Neural progenitor cell (in vitro differentiated cells): ENCODE measurements at regions not wholly inside any gene's neighbourhood (a gene's known extent, or its start where the extent isn't known, plus 50 kb on each side); places are given as distances from the start of the nearest gene placed in this dataset.

Experiments
- DNase-seq: peaks from one replicate; pipeline ENCODE4 v3.0.0-alpha.2; 2016; ENCODE audit warnings: low spot score
- H2AFZ ChIP-seq: fragments of 200-600 bp; sonication (generic); replicated peaks from 2 replicates; pipeline ENCODE4 v1.6.1; 2016; ENCODE audit warnings: antibody characterized with exemption
- H3F3A ChIP-seq: fragments of 200-600 bp; sonication (generic); 2 replicates; pipeline ENCODE4 v1.6.1; 2016; ENCODE audit warnings: antibody characterized with exemption, low read depth
- H3K27ac ChIP-seq: fragments of 200-600 bp; sonication (generic); 2 replicates; pipeline ENCODE4 v1.5.1; 2016; ENCODE audit warnings: mild to moderate bottlenecking
- H3K27me3 ChIP-seq: fragments of 200-600 bp; sonication (generic); 2 replicates; pipeline ENCODE4 v1.6.1; 2016; ENCODE audit warnings: mild to moderate bottlenecking, moderate library complexity
- H3K36me3 ChIP-seq: fragments of 200-600 bp; sonication (generic); 2 replicates; pipeline ENCODE4 v1.5.1; 2016
- H3K4me1 ChIP-seq: fragments of 200-600 bp; sonication (generic); 2 replicates; pipeline ENCODE4 v1.6.1; 2016; ENCODE audit warnings: mixed run types
- H3K4me2 ChIP-seq: fragments of 200-600 bp; sonication (generic); 2 replicates; pipeline ENCODE4 v1.6.1; 2016
- H3K4me3 ChIP-seq: fragments of 200-600 bp; sonication (generic); 2 replicates; pipeline ENCODE4 v1.5.1; 2016
- H3K79me2 ChIP-seq: fragments of 200-600 bp; sonication (generic); 2 replicates; pipeline ENCODE4 v1.6.1; 2016; ENCODE audit warnings: low read depth
- H3K9ac ChIP-seq: fragments of 200-600 bp; sonication (generic); 2 replicates; pipeline ENCODE4 v1.6.1; 2016
- H3K9me3 ChIP-seq: fragments of 200-600 bp; sonication (generic); 2 replicates; pipeline ENCODE4 v1.5.1; 2016; ENCODE audit warnings: low read depth
- H4K20me1 ChIP-seq: fragments of 200-600 bp; sonication (generic); 2 replicates; pipeline ENCODE4 v1.6.1; 2016; ENCODE audit warnings: low read depth
- H3K27ac Mint-ChIP-seq: 3 replicates; pipeline ENCODE4 v1.8.0; 2021; ENCODE audit warnings: mixed read lengths
- H3K27me3 Mint-ChIP-seq: 2 replicates; pipeline ENCODE4 v1.8.0; 2022; ENCODE audit warnings: low read depth, mild to moderate bottlenecking, inconsistent platforms, moderate library complexity, mixed read lengths; ENCODE audit not compliant: insufficient read depth
- H3K36me3 Mint-ChIP-seq: 3 replicates; pipeline ENCODE4 v1.8.0; 2021; ENCODE audit warnings: mixed read lengths
- H3K4me1 Mint-ChIP-seq: 3 replicates; pipeline ENCODE4 v1.8.0; 2021; ENCODE audit warnings: mixed read lengths
- H3K4me3 Mint-ChIP-seq: 3 replicates; pipeline ENCODE4 v1.8.0; 2021; ENCODE audit warnings: mild to moderate bottlenecking, moderate library complexity, mixed read lengths
- H3K9me3 Mint-ChIP-seq: 3 replicates; pipeline ENCODE4 v1.8.0; 2020; ENCODE audit warnings: mixed read lengths
- CTCF ChIP-seq: fragments of 200-600 bp; sonication (generic); IDR thresholded peaks from 2 replicates; pipeline ENCODE4 v1.5.1; 2017; ENCODE audit warnings: antibody characterized with exemption, mild to moderate bottlenecking
- EZH2 ChIP-seq: fragments of 200-600 bp; sonication (generic); IDR thresholded peaks from 2 replicates; pipeline ENCODE4 v1.6.1; 2017; ENCODE audit warnings: antibody characterized with exemption, mild to moderate bottlenecking, moderate library complexity
- EZH2phosphoT487 ChIP-seq: fragments of 200-600 bp; sonication (generic); IDR thresholded peaks from 2 replicates; pipeline ENCODE4 v1.6.1; 2017; ENCODE audit warnings: antibody characterized with exemption

DNA sequence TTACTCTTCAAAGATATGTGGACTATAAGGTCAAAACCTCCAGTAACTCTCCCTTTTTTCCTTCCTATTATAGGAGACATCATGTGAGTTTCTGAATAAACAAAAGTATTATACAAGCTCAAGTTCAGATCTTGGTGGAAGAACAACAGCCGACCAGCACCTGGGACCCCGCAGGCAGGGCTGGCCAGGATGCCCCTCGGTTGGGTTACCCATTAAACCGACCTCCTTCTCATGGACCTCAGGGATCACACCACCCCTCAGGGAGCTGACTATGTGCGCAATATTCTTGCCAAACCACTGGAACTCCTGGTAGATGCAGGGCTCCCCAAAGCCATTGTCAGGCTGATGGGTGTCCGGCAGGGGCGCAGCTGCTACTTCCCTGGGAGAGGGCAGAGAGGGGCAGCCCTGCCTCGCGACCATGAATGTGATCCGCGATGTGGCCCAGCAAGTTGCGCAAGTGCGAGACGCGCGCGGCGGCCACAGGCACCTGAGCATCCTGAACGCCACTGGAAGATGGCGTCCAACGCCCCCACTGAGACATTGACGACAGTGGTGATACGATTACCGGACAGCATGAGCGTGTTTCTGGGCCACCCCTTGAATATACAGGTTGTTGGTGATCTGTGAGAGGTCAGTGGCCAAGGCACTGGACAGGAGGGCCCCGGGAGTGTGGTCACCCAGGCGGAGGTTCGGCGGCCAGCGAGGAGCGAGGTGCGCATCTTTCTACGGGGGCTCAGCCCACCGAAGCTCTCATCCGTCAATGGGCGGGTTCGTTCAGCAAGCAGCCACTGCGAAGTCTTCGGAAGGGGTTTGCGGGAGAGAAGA, 161.3 kb downstream of the IPMK start:
- Histone ChIP-seq H2AFZ (no peak overlapping the region), H3K27ac (no peak overlapping the region), H3K79me2 (no peaks in the 10 kb centered on the region), H3F3A (peaks cover 6% of the 10 kb centered on the region), H3K9ac (no peak overlapping the region), H3K4me3 (no peak overlapping the region), H4K20me1 (no peaks in the 10 kb centered on the region), H3K27me3 (no peaks in the 10 kb centered on the region), H3K36me3 (no peaks in the 10 kb centered on the region), H3K4me2 (no peak overlapping the region), H3K9me3 (no peaks in the 10 kb centered on the region), H3K4me1 (peaks cover 7% of the 10 kb centered on the region)
- Mint-ChIP-seq H3K9me3 (peaks cover 6% of the 10 kb centered on the region), H3K36me3 (no peaks in the 10 kb centered on the region), H3K4me1 (no peaks in the 10 kb centered on the region), H3K27me3 (no peaks in the 10 kb centered on the region), H3K4me3 (no peak overlapping the region), H3K27ac (no peak overlapping the region)
- TF ChIP-seq EZH2, result no peak
- TF ChIP-seq CTCF, result no peak
- no peak for TF ChIP-seq EZH2phosphoT487
- no peak for DNase-seq

DNA sequence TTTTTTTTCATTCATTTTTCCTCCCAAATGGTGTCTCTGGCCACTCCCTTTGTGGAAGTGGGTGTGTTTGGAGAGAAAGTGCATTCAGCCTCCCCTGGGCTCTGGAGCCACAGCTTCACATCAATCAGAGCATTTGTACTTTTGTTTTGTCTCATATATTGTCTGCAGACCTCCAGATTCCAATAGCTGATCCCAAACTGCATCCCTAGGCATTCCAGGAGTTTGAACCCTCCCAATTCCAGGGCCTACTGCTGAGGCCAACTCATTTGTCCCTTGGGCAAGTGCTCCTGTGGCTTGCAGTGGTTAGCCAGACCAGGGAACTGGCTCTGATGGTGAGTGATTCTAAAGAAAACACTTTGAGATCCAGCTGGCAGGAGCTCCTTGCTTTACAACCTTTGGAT, 163.3 kb downstream of the IPMK start:
- Histone ChIP-seq H3K27me3 (no peaks in the 10 kb centered on the region), H3K9me3 (no peaks in the 10 kb centered on the region), H3K9ac (no peak overlapping the region), H3K4me2 (peak overlapping the region; percentile 29), H3K79me2 (no peaks in the 10 kb centered on the region), H3K4me3 (no peak overlapping the region), H3K36me3 (no peaks in the 10 kb centered on the region), H3K27ac (peak overlapping the region; percentile 42), H4K20me1 (no peaks in the 10 kb centered on the region), H3F3A (peaks cover 6% of the 10 kb centered on the region), H2AFZ (peak overlapping the region; percentile 36), H3K4me1 (peaks cover 7% of the 10 kb centered on the region)
- Mint-ChIP-seq H3K36me3 (no peaks in the 10 kb centered on the region), H3K4me3 (no peak overlapping the region), H3K27ac (no peak overlapping the region), H3K9me3 (peaks cover 6% of the 10 kb centered on the region), H3K4me1 (no peaks in the 10 kb centered on the region), H3K27me3 (no peaks in the 10 kb centered on the region)
- TF ChIP-seq EZH2phosphoT487 (no peak), CTCF (no peak), EZH2 (no peak)
- peak; percentile 5 for DNase-seq

GRCh38 chr10:58102897-58103296, 164.8 kb downstream of the IPMK start:
- TF ChIP-seq CTCF, result no peak
- no peak for TF ChIP-seq EZH2
- TF ChIP-seq EZH2phosphoT487, result no peak
- Mint-ChIP-seq H3K36me3 (no peaks in the 10 kb centered on the region), H3K4me3 (no peak overlapping the region), H3K4me1 (no peaks in the 10 kb centered on the region), H3K27ac (no peak overlapping the region), H3K27me3 (no peaks in the 10 kb centered on the region), H3K9me3 (peaks cover 6% of the 10 kb centered on the region)
- no peaks in the 10 kb centered on the region for H3K36me3 ChIP-seq
- H3K4me1 ChIP-seq, result peaks cover 7% of the 10 kb centered on the region
- H3K4me2 ChIP-seq, result no peak overlapping the region
- H3K9ac ChIP-seq, result no peak overlapping the region
- H3F3A ChIP-seq, result peaks cover 6% of the 10 kb centered on the region
- DNase-seq, result no peak
- H4K20me1 ChIP-seq, result no peaks in the 10 kb centered on the region
- H3K27ac ChIP-seq, result no peak overlapping the region
- no peak overlapping the region for H3K4me3 ChIP-seq
- H3K27me3 ChIP-seq, result no peaks in the 10 kb centered on the region
- H3K9me3 ChIP-seq, result no peaks in the 10 kb centered on the region
- H3K79me2 ChIP-seq, result no peaks in the 10 kb centered on the region
- no peak overlapping the region for H2AFZ ChIP-seq
